Lower leg skin (tissue), 4 donors: ENCODE measurements at regions not wholly inside any gene's neighbourhood (a gene's known extent, or its start where the extent isn't known, plus 50 kb on each side); places are given as distances from the start of the nearest gene placed in this dataset.

ENCODE experiments used
- DNase-seq, 2 donors: peaks; one replicate each; pipeline ENCODE4 v3.0.0-alpha.2; 2019; ENCODE audit warnings: low spot score in 2 of 2
- H3K4me3 ChIP-seq: fragments of 200-600 bp; sonication (generic); 2 replicates; pipeline ENCODE4 v1.5.1; 2017; ENCODE audit warnings: mild to moderate bottlenecking, low read depth; ENCODE audit not compliant: poor library complexity, severe bottlenecking
- CTCF ChIP-seq, 3 donors: fragments of 450-650 bp; IDR thresholded peaks; one replicate each; pipeline ENCODE4 v1.5.1; 2016; ENCODE audit warnings: antibody characterized with exemption in 3 of 3, mild to moderate bottlenecking in 3 of 3, moderate library complexity in 2 of 3
- POLR2A ChIP-seq, 2 donors: fragments of 450-650 bp; IDR thresholded peaks; one replicate each; pipeline ENCODE4 v1.6.1; 2016 to 2017; ENCODE audit warnings: antibody characterized with exemption in 2 of 2, mild to moderate bottlenecking in 1 of 2, moderate library complexity in 1 of 2
- WGBS, 2 donors: methylation state at CpG; one replicate each; pipeline ENCODE4 v1.1.5; 2018; 5-methylcytosine and 5-hydroxymethylcytosine counted together
- intact Hi-C: fragments of 100-400 bp; cut with DNase I; formaldehyde crosslinking; loops from one replicate; pipeline ENCODE4 v1.15.0; 2023; ENCODE audit warnings: low total_unique reads

- WGBS, 2 donors: 54 to 74% methylated on average over 2 of the region's 2 CpGs
- TF ChIP-seq CTCF (IDR thresholded peaks at IDR 0.05) (no peak), POLR2A (IDR thresholded peaks at IDR 0.05) (no peak)
- no peak overlapping the region for H3K4me3 ChIP-seq
- intact Hi-C loops: no loop called here
- no peak for DNase-seq
Observed at GRCh38 chr12:75837700-75838099, 193.9 kb downstream of the PHLDA1 start.

DNA sequence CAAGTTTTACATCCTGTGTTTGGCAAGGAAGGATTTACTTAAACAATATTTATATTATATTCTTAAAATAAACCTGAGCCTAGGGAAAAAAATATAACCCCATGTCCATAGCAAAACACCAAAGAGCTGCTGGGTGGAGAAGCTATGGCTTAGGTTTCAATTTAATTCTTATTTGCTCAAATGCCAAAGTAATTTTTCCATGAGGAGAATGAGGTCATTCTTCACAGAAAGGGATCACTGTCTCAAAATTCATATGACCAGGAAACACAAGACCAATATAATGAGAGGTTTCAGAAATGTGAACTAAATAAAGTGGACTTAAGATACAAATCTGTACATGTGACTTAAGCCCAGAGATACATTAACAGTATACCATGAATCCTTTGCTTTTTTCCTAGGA lies 195.0 kb downstream of the PHLDA1 start:
- no peak for TF ChIP-seq CTCF (IDR thresholded peaks at IDR 0.05)
- no peak for TF ChIP-seq POLR2A (IDR thresholded peaks at IDR 0.05)
- intact Hi-C loops: no loop called here
- no peak for DNase-seq
- no peak overlapping the region for H3K4me3 ChIP-seq

GRCh38 chr12:75834591-75834990 lies 197.0 kb downstream of the PHLDA1 start:
- DNase-seq: no peak
- intact Hi-C loops: no loop called here
- TF ChIP-seq POLR2A (IDR thresholded peaks at IDR 0.05): no peak
- TF ChIP-seq CTCF (IDR thresholded peaks at IDR 0.05): no peak
- no peak overlapping the region for H3K4me3 ChIP-seq
- 83 to 85% methylated on average over 3 of the region's 3 CpGs for WGBS, 2 donors

- TF ChIP-seq POLR2A (IDR thresholded peaks at IDR 0.05) (no peak), CTCF (IDR thresholded peaks at IDR 0.05) (no peak)
- no peak for DNase-seq
- intact Hi-C loops: no loop called here
- WGBS, 2 donors: 63 to 67% methylated on average over 3 of the region's 3 CpGs
- no peak overlapping the region for H3K4me3 ChIP-seq
Observed at GRCh38 chr12:75833268-75833667, 198.3 kb downstream of the PHLDA1 start.

GRCh38 chr12:75831402-75831801 lies 200.2 kb downstream of the PHLDA1 start:
- TF ChIP-seq CTCF (IDR thresholded peaks at IDR 0.05) (no peak), POLR2A (IDR thresholded peaks at IDR 0.05) (no peak)
- 65 to 75% methylated on average over 2 of the region's 2 CpGs for WGBS, 2 donors
- H3K4me3 ChIP-seq: no peak overlapping the region
- DNase-seq: no peak
- intact Hi-C loops: no loop called here

DNA sequence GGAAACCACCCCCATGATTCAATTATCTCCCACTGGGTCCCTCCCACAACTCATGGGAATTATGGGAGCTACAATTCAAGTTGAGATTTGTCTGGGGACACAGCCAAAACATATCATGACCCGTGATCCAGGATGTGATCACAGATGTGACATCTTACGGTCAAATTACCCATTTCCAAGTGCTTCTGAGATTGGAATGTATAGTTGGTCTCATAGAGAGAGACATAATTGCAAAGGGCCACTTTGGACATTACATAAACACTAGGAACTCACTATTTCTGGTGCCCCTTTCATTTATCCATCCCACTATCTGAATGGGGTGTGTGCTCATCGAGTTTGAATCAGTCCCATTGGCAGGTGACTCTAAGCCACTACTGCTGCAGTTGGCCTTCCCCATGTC lies 204.5 kb downstream of the PHLDA1 start:
- WGBS, 2 donors: 90% methylated on average over 3 of the region's 3 CpGs
- TF ChIP-seq POLR2A (IDR thresholded peaks at IDR 0.05): no peak
- TF ChIP-seq CTCF (IDR thresholded peaks at IDR 0.05): no peak
- no peak for DNase-seq
- H3K4me3 ChIP-seq: no peak overlapping the region
- intact Hi-C loops: no loop called here
